Mammary epithelial cell (primary cell): ENCODE measurements at regions not wholly inside any gene's neighbourhood (a gene's known extent, or its start where the extent isn't known, plus 50 kb on each side); places are given as distances from the start of the nearest gene placed in this dataset.

ENCODE experiments used
- CTCF ChIP-seq, 2 donors: IDR thresholded peaks in 1 of 2; conservative IDR thresholded peaks in 1 of 2; 2 replicates each; pipeline ENCODE4 v1.5.1; 2011 to 2012; ENCODE audit warnings: inconsistent platforms in 2 of 2, low read length in 2 of 2, mild to moderate bottlenecking in 2 of 2, control low read depth in 1 of 2, low read depth in 1 of 2; ENCODE audit not compliant: insufficient read depth in 1 of 2; ENCODE audit errors: extremely low read depth in 1 of 2
- EZH2 ChIP-seq: IDR thresholded peaks from 2 replicates; pipeline ENCODE4 v1.6.1; 2012; ENCODE audit warnings: low read length, inconsistent platforms, borderline replicate concordance

GRCh38 chr1:221598122-221598521 is 143.8 kb downstream of the DUSP10 start:
- no peak for TF ChIP-seq CTCF (conservative IDR thresholded peaks at IDR 0.05 in 1 of 2, IDR thresholded peaks at IDR 0.05 in 1 of 2; ENCODE audit: extremely low read depth in 1 of 2, insufficient read depth in 1 of 2, low read depth in 1 of 2, low read length in 2 of 2)
- no peak for TF ChIP-seq EZH2
